ENCODE measurements at regions not wholly inside any gene's neighbourhood (a gene's known extent, or its start where the extent isn't known, plus 50 kb on each side); places are given as distances from the start of the nearest gene placed in this dataset.

- no peak for DNase-seq (ENCODE audit: low spot score)
- H3K4me2 ChIP-seq, result no peak overlapping the region
- no peaks in the 10 kb centered on the region for H3F3A ChIP-seq (ENCODE audit: low read depth)
- no peak overlapping the region for H3K27ac ChIP-seq
- H3K79me2 ChIP-seq (ENCODE audit: low read depth), result no peaks in the 10 kb centered on the region
- no peaks in the 10 kb centered on the region for H3K9me3 ChIP-seq (ENCODE audit: low read depth)
- H3K4me3 ChIP-seq, result no peak overlapping the region
- no peak for TF ChIP-seq CTCF (IDR thresholded peaks at IDR 0.05)
- no peak for TF ChIP-seq EZH2 (IDR thresholded peaks at IDR 0.05)
- no peak for TF ChIP-seq EZH2phosphoT487 (IDR thresholded peaks at IDR 0.05)
- Mint-ChIP-seq H3K27me3 (ENCODE audit: insufficient read depth, low read depth) (peaks cover 7% of the 10 kb centered on the region), H3K27ac (no peak overlapping the region), H3K4me1 (peaks cover 16% of the 10 kb centered on the region), H3K36me3 (no peaks in the 10 kb centered on the region), H3K4me3 (no peak overlapping the region), H3K9me3 (peaks cover 23% of the 10 kb centered on the region)
- no peak overlapping the region for H3K9ac ChIP-seq
- H4K20me1 ChIP-seq (ENCODE audit: low read depth), result no peaks in the 10 kb centered on the region
- no peaks in the 10 kb centered on the region for H3K27me3 ChIP-seq
- H3K36me3 ChIP-seq, result no peaks in the 10 kb centered on the region
- H2AFZ ChIP-seq (replicated peaks), result no peak overlapping the region
- no peaks in the 10 kb centered on the region for H3K4me1 ChIP-seq
These were observed 527.9 kb downstream of the NPHP4 start for GRCh38 chr1:5464366-5464765.

- TF ChIP-seq EZH2 (IDR thresholded peaks at IDR 0.05) (no peak), EZH2phosphoT487 (IDR thresholded peaks at IDR 0.05) (no peak), CTCF (IDR thresholded peaks at IDR 0.05) (no peak)
- Histone ChIP-seq H3K9me3 (ENCODE audit: low read depth) (no peaks in the 10 kb centered on the region), H4K20me1 (ENCODE audit: low read depth) (no peaks in the 10 kb centered on the region), H3K27me3 (no peaks in the 10 kb centered on the region), H3K36me3 (no peaks in the 10 kb centered on the region), H3K79me2 (ENCODE audit: low read depth) (no peaks in the 10 kb centered on the region), H3K4me2 (no peak overlapping the region), H2AFZ (replicated peaks) (no peak overlapping the region), H3K4me3 (no peak overlapping the region), H3K9ac (no peak overlapping the region), H3K27ac (no peak overlapping the region), H3F3A (ENCODE audit: low read depth) (no peaks in the 10 kb centered on the region), H3K4me1 (no peaks in the 10 kb centered on the region)
- Mint-ChIP-seq H3K36me3 (no peaks in the 10 kb centered on the region), H3K9me3 (peaks cover 17% of the 10 kb centered on the region), H3K4me3 (no peak overlapping the region), H3K27ac (peak overlapping the region; percentile 62), H3K4me1 (peaks cover 30% of the 10 kb centered on the region), H3K27me3 (ENCODE audit: insufficient read depth, low read depth) (peaks cover 6% of the 10 kb centered on the region)
- DNase-seq (ENCODE audit: low spot score), result no peak
These were observed 531.3 kb downstream of the NPHP4 start for GRCh38 chr1:5460974-5461373.

GRCh38 chr1:5459839-5460610 is 532.2 kb downstream of the NPHP4 start:
- H3K4me2 ChIP-seq, result no peak overlapping the region
- peaks cover 5% of the 10 kb centered on the region for H3K4me1 ChIP-seq
- H3K9ac ChIP-seq, result no peak overlapping the region
- peaks cover 7% of the 10 kb centered on the region for H3K27me3 ChIP-seq
- no peaks in the 10 kb centered on the region for H3K9me3 ChIP-seq (ENCODE audit: low read depth)
- no peak overlapping the region for H3K27ac ChIP-seq
- no peaks in the 10 kb centered on the region for H3K36me3 ChIP-seq
- no peaks in the 10 kb centered on the region for H3K79me2 ChIP-seq (ENCODE audit: low read depth)
- H3K4me3 Mint-ChIP-seq, result no peak overlapping the region
- peaks cover 6% of the 10 kb centered on the region for H3K27me3 Mint-ChIP-seq (ENCODE audit: insufficient read depth, low read depth)
- H3K4me1 Mint-ChIP-seq, result peaks cover 32% of the 10 kb centered on the region
- TF ChIP-seq EZH2phosphoT487 (IDR thresholded peaks at IDR 0.05) (no peak), CTCF (IDR thresholded peaks at IDR 0.05) (no peak), EZH2 (IDR thresholded peaks at IDR 0.05) (no peak)
- H3K36me3 Mint-ChIP-seq, result no peaks in the 10 kb centered on the region
- no peak overlapping the region for H3K4me3 ChIP-seq
- no peaks in the 10 kb centered on the region for H3F3A ChIP-seq (ENCODE audit: low read depth)
- no peak overlapping the region for H3K27ac Mint-ChIP-seq
- no peak for DNase-seq (ENCODE audit: low spot score)
- no peak overlapping the region for H2AFZ ChIP-seq (replicated peaks)
- H4K20me1 ChIP-seq (ENCODE audit: low read depth), result no peaks in the 10 kb centered on the region
- peaks cover 15% of the 10 kb centered on the region for H3K9me3 Mint-ChIP-seq

All from neural progenitor cell (in vitro differentiated cells).